Kidney (tissue), 13 donors: ENCODE measurements at regions not wholly inside any gene's neighbourhood (a gene's known extent, or its start where the extent isn't known, plus 50 kb on each side); places are given as distances from the start of the nearest gene placed in this dataset.

ENCODE experiments used
- DNase-seq, 5 donors: peaks; one replicate each; pipeline ENCODE4 v3.0.0-alpha.2; 2013 to 2020
- FAIRE-seq: peaks from 2 replicates; lab custom pipeline; 2012; peaks lifted over from hg19 to GRCh38; lab: Jason Lieb, UNC
- H3K27ac ChIP-seq, 2 donors: one replicate each; pipeline ENCODE4 v1.7.0; 2013; ENCODE audit warnings: low read depth in 2 of 2, low read length in 2 of 2, inconsistent platforms in 1 of 2
- H3K27me3 ChIP-seq: one replicate; pipeline ENCODE4 v1.7.1; 2013; ENCODE audit warnings: low read length, inconsistent platforms; ENCODE audit not compliant: control insufficient read depth, insufficient read depth
- H3K36me3 ChIP-seq, 3 donors: one replicate each; pipeline versions ENCODE4 v1.7.0 to v1.7.1; 2013; ENCODE audit warnings: low read length in 3 of 3, control low read depth in 1 of 3, inconsistent platforms in 1 of 3; ENCODE audit not compliant: insufficient read depth in 3 of 3, control insufficient read depth in 2 of 3
- H3K4me1 ChIP-seq, 3 donors: one replicate each; pipeline versions ENCODE4 v1.7.0 to v1.7.1; 2013; ENCODE audit warnings: low read length in 3 of 3, inconsistent platforms in 1 of 3, low read depth in 1 of 3; ENCODE audit not compliant: control insufficient read depth in 2 of 3, insufficient read depth in 2 of 3
- H3K4me3 ChIP-seq, 3 donors: one replicate each; pipeline versions ENCODE4 v1.7.0 to v1.8.1; 2013; ENCODE audit warnings: low read length in 3 of 3, control low read depth in 1 of 3, inconsistent platforms in 1 of 3
- H3K9ac ChIP-seq, 3 donors: one replicate each; pipeline versions ENCODE4 v1.7.0 to v1.7.1; 2013; ENCODE audit warnings: low read length in 3 of 3, control low read depth in 1 of 3, inconsistent platforms in 1 of 3
- H3K9me3 ChIP-seq, 3 donors: one replicate each; pipeline versions ENCODE4 v1.7.0 to v1.7.1; 2013; ENCODE audit warnings: low read length in 3 of 3, control low read depth in 1 of 3, inconsistent platforms in 1 of 3; ENCODE audit not compliant: control insufficient read depth in 2 of 3, insufficient read depth in 1 of 3
- intact Hi-C: fragments of 100-400 bp; cut with DNase I; formaldehyde crosslinking; loops from one replicate; pipeline ENCODE4 v1.11.1; 2022
- TF ChIP-seq, protein P1 (sequence below): IDR thresholded peaks from 3 replicates; pipeline ENCODE4 v1.5.1; 2012; ENCODE audit warnings: mild to moderate bottlenecking, moderate library complexity, borderline replicate concordance; ENCODE audit not compliant: insufficient read depth; ENCODE audit errors: extremely low read depth
- donor health status: control.
- donor health status: control.
- donor health status: control.
- donor health status: control.
- donor health status: control.
- donor health status: DM: yes; HTN: yes; CAD: no.
- donor health status: Normal renal cell carcinoma (clear cell type).

DNA sequence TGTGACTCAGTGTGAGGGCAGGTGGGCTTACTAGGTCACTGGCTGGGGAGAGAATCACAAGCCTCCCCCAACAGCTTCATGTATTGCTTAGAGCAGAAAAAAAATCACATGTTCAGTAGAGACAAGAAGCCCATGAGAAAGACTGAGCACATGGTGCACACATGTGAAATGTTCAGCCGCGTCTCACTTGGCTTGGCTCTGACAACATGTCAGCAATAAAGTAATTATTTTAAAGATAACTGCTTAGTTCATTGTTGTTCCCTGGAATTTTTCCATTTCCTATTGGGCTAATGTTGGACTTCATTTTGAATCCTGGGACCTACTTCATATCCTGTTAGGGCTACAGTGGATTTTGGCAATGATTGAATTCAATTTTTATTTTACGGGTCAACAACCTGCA, 222.6 kb downstream of the C6orf118 start:
- no peaks in the 10 kb centered on the region for H3K36me3 ChIP-seq
- TF ChIP-seq, protein P1, sequence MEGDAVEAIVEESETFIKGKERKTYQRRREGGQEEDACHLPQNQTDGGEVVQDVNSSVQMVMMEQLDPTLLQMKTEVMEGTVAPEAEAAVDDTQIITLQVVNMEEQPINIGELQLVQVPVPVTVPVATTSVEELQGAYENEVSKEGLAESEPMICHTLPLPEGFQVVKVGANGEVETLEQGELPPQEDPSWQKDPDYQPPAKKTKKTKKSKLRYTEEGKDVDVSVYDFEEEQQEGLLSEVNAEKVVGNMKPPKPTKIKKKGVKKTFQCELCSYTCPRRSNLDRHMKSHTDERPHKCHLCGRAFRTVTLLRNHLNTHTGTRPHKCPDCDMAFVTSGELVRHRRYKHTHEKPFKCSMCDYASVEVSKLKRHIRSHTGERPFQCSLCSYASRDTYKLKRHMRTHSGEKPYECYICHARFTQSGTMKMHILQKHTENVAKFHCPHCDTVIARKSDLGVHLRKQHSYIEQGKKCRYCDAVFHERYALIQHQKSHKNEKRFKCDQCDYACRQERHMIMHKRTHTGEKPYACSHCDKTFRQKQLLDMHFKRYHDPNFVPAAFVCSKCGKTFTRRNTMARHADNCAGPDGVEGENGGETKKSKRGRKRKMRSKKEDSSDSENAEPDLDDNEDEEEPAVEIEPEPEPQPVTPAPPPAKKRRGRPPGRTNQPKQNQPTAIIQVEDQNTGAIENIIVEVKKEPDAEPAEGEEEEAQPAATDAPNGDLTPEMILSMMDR: no peak
- no peak overlapping the region for H3K4me3 ChIP-seq
- intact Hi-C loops: no loop called here
- DNase-seq (peak in 1 of 5 donors; percentile 45), FAIRE-seq (no peak)
- H3K27ac ChIP-seq: no peak overlapping the region
- H3K27me3 ChIP-seq: no peaks in the 10 kb centered on the region
- H3K4me1 ChIP-seq: no peaks in the 10 kb centered on the region
- H3K9me3 ChIP-seq: no peaks in the 10 kb centered on the region
- H3K9ac ChIP-seq: no peak overlapping the region

DNA sequence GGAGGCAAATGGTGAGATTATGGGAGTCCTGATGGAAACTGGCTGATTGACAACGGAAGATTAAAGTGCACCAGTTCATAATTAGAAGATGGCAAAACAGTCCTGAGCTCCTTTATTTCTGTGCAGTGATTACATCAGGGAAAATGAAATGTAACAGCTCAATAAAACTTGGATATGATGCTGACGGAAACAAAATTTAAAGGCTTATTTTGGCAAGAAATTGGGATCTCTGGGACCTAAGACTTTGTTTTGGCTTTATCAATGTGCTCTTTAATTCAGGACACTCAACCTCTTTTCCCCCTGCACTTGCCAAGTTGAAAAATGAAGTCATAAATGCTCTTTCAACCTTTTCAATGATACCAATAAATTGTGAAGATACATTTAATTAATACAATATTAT, 226.8 kb downstream of the C6orf118 start:
- H3K36me3 ChIP-seq: no peaks in the 10 kb centered on the region
- no peaks in the 10 kb centered on the region for H3K4me1 ChIP-seq
- no peaks in the 10 kb centered on the region for H3K9me3 ChIP-seq
- TF ChIP-seq, protein P1: no peak
- DNase-seq (no peak), FAIRE-seq (no peak)
- no peak overlapping the region for H3K9ac ChIP-seq
- H3K4me3 ChIP-seq: no peak overlapping the region
- H3K27me3 ChIP-seq: no peaks in the 10 kb centered on the region
- intact Hi-C loops: no loop called here
- H3K27ac ChIP-seq: no peak overlapping the region

DNA sequence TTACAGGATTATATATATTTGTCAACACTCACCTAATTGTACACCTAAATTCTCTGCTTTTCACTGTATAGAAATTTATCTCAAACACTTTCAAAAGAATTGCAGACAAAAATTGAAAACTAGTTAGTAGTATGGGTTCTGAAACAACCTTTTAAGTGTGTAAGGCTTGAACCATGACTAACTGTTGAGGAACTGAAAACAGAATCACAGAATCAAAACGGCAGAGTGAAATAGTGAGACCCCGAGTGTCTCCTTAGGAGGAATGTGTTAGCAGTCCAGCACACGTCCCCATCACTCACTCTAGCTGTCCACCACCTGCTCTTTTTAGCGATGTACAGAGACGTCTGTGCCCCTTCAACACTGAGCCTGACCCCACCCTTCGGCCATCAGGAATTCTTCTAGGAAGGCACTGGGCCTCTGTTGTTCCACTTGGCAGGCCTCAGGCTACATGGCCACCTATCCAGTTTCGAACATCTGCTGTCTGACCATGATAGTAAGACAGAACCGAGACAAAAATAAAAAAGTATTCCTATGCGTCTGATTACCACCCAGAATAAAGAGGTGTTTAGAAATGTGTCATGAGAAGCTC, 227.4 kb downstream of the C6orf118 start:
- DNase-seq (peak in 1 of 5 donors; percentile 4), FAIRE-seq (no peak)
- TF ChIP-seq, protein P1: no peak
- Histone ChIP-seq H3K4me3 (no peak overlapping the region), H3K9ac (no peak overlapping the region), H3K9me3 (no peaks in the 10 kb centered on the region), H3K27ac (no peak overlapping the region), H3K36me3 (no peaks in the 10 kb centered on the region), H3K4me1 (no peaks in the 10 kb centered on the region), H3K27me3 (no peaks in the 10 kb centered on the region)
- intact Hi-C loops: no loop called here

DNA sequence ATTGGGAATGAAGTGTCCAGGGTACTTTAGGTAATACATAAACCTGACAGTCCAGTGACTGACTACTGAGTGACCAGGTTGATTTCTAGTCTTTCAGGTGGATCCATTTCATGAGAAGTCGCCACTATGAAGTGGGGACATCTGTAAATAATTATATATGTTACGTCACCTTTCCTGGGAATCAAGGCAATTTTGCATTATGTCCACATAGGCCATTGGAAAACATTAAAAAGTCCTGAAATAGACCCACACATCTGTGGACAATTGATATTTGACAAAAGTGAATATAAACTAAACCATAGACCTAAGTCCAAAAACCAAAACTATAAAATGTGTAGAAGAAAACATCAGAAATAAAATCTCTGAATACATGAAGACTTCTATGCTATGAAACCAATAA, 231.5 kb downstream of the C6orf118 start:
- Histone ChIP-seq H3K9ac (no peak overlapping the region), H3K4me1 (no peaks in the 10 kb centered on the region), H3K27ac (no peak overlapping the region), H3K27me3 (no peaks in the 10 kb centered on the region), H3K36me3 (no peaks in the 10 kb centered on the region), H3K4me3 (no peak overlapping the region), H3K9me3 (no peaks in the 10 kb centered on the region)
- TF ChIP-seq, protein P1: no peak
- FAIRE-seq: no peak
- intact Hi-C loops: no loop called here
- DNase-seq: no peak
